HEK293 (cell line): ENCODE measurements at regions not wholly inside any gene's neighbourhood (a gene's known extent, or its start where the extent isn't known, plus 50 kb on each side); places are given as distances from the start of the nearest gene placed in this dataset.

Source experiments
- CTCF ChIA-PET: fragments of 350-600 bp; formaldehyde crosslinking; extraction: SDS; loops from one replicate; lab custom pipeline; 2021; ENCODE audit warnings: antibody characterized with exemption; lab: Yijun Ruan, JAX
- POLR2A ChIA-PET: fragments of 300-600 bp; formaldehyde crosslinking; extraction: SDS; loops from one replicate; lab custom pipeline; 2020; ENCODE audit warnings: antibody characterized with exemption, inconsistent platforms; lab: Yijun Ruan, JAX
- H3K27ac ChIP-seq: fragments of 200-500 bp; sonication (Bioruptor generic); 2 replicates; pipeline ENCODE4 v1.5.1; 2014; ENCODE audit warnings: low read depth, low read length, control low read depth, inconsistent platforms; ENCODE audit errors: extremely low read depth
- H3K36me3 ChIP-seq, 2 experiments: fragments of 200-500 bp in 1 of 2; sonication (Bioruptor generic) in 1 of 2; 1 replicate in 1 of 2; 2 replicates in 1 of 2; pipeline ENCODE4 v1.5.1; 2014 to 2017; ENCODE audit warnings: inconsistent platforms in 2 of 2, low read length in 2 of 2; ENCODE audit not compliant: control insufficient read depth in 2 of 2, insufficient read depth in 1 of 2
- H3K4me1 ChIP-seq: fragments of 200-500 bp; sonication (Bioruptor generic); 2 replicates; pipeline ENCODE4 v1.5.1; 2014; ENCODE audit warnings: mild to moderate bottlenecking, low read length, inconsistent platforms; ENCODE audit not compliant: control insufficient read depth, insufficient read depth
- H3K4me3 ChIP-seq: 2 replicates; pipeline ENCODE4 v1.5.1; 2011; ENCODE audit warnings: low read depth, mild to moderate bottlenecking, control low read depth, low read length, moderate library complexity
- H3K9me3 ChIP-seq: fragments of 200-500 bp; sonication (Bioruptor generic); 2 replicates; pipeline ENCODE4 v1.5.1; 2014; ENCODE audit warnings: low read depth, low read length, inconsistent platforms; ENCODE audit not compliant: control insufficient read depth, insufficient read depth
- HOXA7 ChIP-seq: sonication (generic); formaldehyde crosslinking; IDR thresholded peaks from 2 replicates; pipeline ENCODE4 v1.8.1; 2022; ENCODE audit warnings: missing genetic modification reagents, borderline replicate concordance
- HOXD13 ChIP-seq: sonication (generic); formaldehyde crosslinking; IDR thresholded peaks from 2 replicates; pipeline ENCODE4 v1.8.0; 2022; ENCODE audit warnings: missing genetic modification reagents, borderline replicate concordance
- KLF7 ChIP-seq: fragments of 450-650 bp; formaldehyde crosslinking; IDR thresholded peaks from 2 replicates; pipeline ENCODE4 v1.5.1; 2016; ENCODE audit warnings: missing biosample characterization, missing genetic modification characterization, borderline replicate concordance
- ZBTB8A ChIP-seq: fragments of 450-650 bp; formaldehyde crosslinking; IDR thresholded peaks from 2 replicates; pipeline ENCODE4 v1.5.1; 2016; ENCODE audit warnings: missing biosample characterization, missing genetic modification characterization
- ZFHX2 ChIP-seq: fragments of 450-650 bp; formaldehyde crosslinking; conservative IDR thresholded peaks from 2 replicates; pipeline ENCODE4 v1.5.1; 2016; ENCODE audit warnings: missing biosample characterization, missing genetic modification characterization
- ZIC2 ChIP-seq: fragments of 450-650 bp; formaldehyde crosslinking; IDR thresholded peaks from 2 replicates; pipeline ENCODE4 v1.5.1; 2016; ENCODE audit warnings: missing biosample characterization, missing genetic modification characterization
- ZNF133 ChIP-seq: fragments of 450-650 bp; formaldehyde crosslinking; IDR thresholded peaks from 2 replicates; pipeline ENCODE4 v1.5.1; 2016; ENCODE audit warnings: missing biosample characterization, missing genetic modification characterization
- ZNF138 ChIP-seq: fragments of 450-650 bp; formaldehyde crosslinking; IDR thresholded peaks from 2 replicates; pipeline ENCODE4 v1.5.1; 2016; ENCODE audit warnings: missing biosample characterization, missing genetic modification characterization, borderline replicate concordance
- ZNF155 ChIP-seq: fragments of 450-650 bp; formaldehyde crosslinking; IDR thresholded peaks from 2 replicates; pipeline ENCODE4 v1.5.1; 2016; ENCODE audit warnings: missing biosample characterization, missing genetic modification characterization
- ZNF16 ChIP-seq: fragments of 450-650 bp; formaldehyde crosslinking; IDR thresholded peaks from 2 replicates; pipeline ENCODE4 v1.5.1; 2016; ENCODE audit warnings: low read depth, missing biosample characterization, missing genetic modification characterization
- ZNF19 ChIP-seq: fragments of 450-650 bp; formaldehyde crosslinking; IDR thresholded peaks from 2 replicates; pipeline ENCODE4; 2016; ENCODE audit warnings: missing biosample characterization, missing genetic modification characterization, low read depth
- ZNF274 ChIP-seq, 2 experiments: fragments of 200-500 bp in 1 of 2; fragments of 450-650 bp in 1 of 2; sonication (Bioruptor generic) in 1 of 2; formaldehyde crosslinking in 1 of 2; IDR thresholded peaks; 2 replicates each; pipeline versions ENCODE4 v1.5.1 to v1.6.1; 2014 to 2016; ENCODE audit warnings: borderline replicate concordance in 1 of 2, inconsistent platforms in 1 of 2, low read length in 1 of 2, missing biosample characterization in 1 of 2, missing genetic modification characterization in 1 of 2
- ZNF37A ChIP-seq: fragments of 450-650 bp; IDR thresholded peaks from 2 replicates; pipeline ENCODE4 v1.5.1; 2018; ENCODE audit warnings: missing biosample characterization, missing genetic modification characterization
- ZNF555 ChIP-seq: fragments of 450-650 bp; formaldehyde crosslinking; conservative IDR thresholded peaks from 2 replicates; pipeline ENCODE4 v1.5.1; 2017; ENCODE audit warnings: missing biosample characterization, mild to moderate bottlenecking, missing genetic modification characterization, inconsistent platforms
- ZNF571 ChIP-seq: fragments of 450-650 bp; formaldehyde crosslinking; IDR thresholded peaks from 2 replicates; pipeline ENCODE4 v1.5.0; 2017; ENCODE audit warnings: missing biosample characterization, missing genetic modification characterization
- ZNF660 ChIP-seq: fragments of 450-650 bp; IDR thresholded peaks from 2 replicates; pipeline ENCODE4 v1.5.1; 2018; ENCODE audit warnings: missing biosample characterization, mild to moderate bottlenecking, missing genetic modification characterization
- ZNF670 ChIP-seq: fragments of 450-650 bp; formaldehyde crosslinking; IDR thresholded peaks from 2 replicates; pipeline ENCODE4 v1.5.1; 2016; ENCODE audit warnings: missing biosample characterization, missing genetic modification characterization, low read depth
- ZNF777 ChIP-seq: fragments of 450-650 bp; formaldehyde crosslinking; IDR thresholded peaks from 2 replicates; pipeline ENCODE4 v1.5.1; 2017; ENCODE audit warnings: missing biosample characterization, missing genetic modification characterization, borderline replicate concordance
- ZXDB ChIP-seq: fragments of 450-650 bp; formaldehyde crosslinking; IDR thresholded peaks from 2 replicates; pipeline ENCODE4 v1.5.1; 2016; ENCODE audit warnings: missing biosample characterization, missing genetic modification characterization
- TF ChIP-seq, protein P1 (sequence below): fragments of 450-650 bp; formaldehyde crosslinking; IDR thresholded peaks from 2 replicates; pipeline ENCODE4 v1.5.1; 2016; ENCODE audit warnings: missing biosample characterization, missing genetic modification characterization
- TF ChIP-seq, protein P2 (sequence below): fragments of 450-650 bp; formaldehyde crosslinking; IDR thresholded peaks from 2 replicates; pipeline ENCODE4 v1.5.1; 2016; ENCODE audit warnings: missing biosample characterization, missing genetic modification characterization
- TF ChIP-seq, protein P3 (sequence below): fragments of 450-650 bp; formaldehyde crosslinking; optimal IDR thresholded peaks from 2 replicates; pipeline ENCODE3; 2016; ENCODE audit warnings: missing biosample characterization, mild to moderate bottlenecking, missing genetic modification characterization
- TF ChIP-seq, protein P4 (sequence below): fragments of 450-650 bp; IDR thresholded peaks from 2 replicates; pipeline ENCODE4 v1.5.1; 2018; ENCODE audit warnings: missing biosample characterization, missing genetic modification characterization

DNA sequence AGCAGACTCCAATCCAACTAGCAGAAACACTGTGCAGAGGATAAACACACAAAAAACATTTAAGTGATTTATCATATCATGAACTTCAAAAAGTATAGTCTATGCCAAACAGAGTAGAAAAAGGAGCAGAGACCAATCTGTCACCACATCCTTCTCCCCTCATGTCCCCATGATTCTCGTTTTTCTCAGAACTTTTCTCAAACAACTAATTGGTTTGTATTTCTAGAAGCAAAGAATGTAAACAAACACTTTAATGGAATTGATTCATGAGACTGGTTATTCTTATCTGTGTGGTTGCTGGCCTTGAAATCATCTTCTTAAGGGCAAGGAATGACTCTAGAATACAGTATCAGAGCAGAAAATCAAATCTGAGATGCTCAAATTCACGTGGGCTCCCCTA, 294.2 kb upstream of the THBS1 start (continued):
- TF ChIP-seq KLF7 (no peak), ZNF777 (no peak), ZNF670 (tag by site-specific recombination) (no peak), ZXDB (tag by site-specific recombination) (no peak), ZIC2 (tag by site-specific recombination) (no peak)

DNA sequence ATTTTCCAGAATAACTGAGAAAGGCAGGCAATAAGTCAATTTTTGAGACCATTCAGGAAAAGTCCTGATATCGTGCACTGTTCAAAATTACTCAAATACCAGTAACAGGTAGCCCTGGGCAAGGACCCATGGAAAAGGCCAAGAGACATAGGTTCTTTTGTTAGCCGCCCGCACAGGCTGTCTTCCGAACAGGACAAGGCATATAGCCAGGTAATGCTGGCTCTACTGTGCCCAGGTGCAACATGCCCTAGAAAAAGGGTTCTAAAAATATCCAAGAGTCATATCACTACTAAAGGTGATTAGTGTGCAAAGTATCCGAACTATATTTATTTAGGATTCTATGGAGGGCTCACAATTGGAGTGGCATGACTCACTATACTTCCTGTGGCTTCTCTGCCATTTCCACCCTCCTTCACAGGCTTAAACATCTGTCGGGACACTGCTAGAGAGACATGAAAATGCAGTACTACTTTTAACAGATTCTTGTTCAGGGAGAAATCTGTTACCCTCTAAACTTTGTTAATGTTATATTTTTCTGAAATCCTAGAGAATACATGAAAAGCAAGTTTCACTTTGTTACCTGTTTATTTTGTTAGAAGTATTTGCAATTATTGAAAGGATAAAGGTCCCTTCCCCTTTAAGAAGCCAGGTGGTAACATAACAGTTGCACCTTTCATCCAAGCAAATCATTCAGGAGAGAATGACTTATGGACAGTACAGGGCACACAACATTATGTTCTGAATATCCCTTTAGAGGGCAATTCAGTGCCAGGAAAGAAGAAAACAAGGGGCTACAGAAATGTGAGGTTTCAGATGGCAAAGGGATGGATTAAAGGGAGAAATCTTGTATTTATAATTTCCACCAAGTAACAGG, 293.3 kb upstream of the THBS1 start:
- POLR2A ChIA-PET = no interaction called here
- CTCF ChIA-PET = no interaction called here

More for the DNA sequence above, 293.3 kb upstream of the THBS1 start:
- Histone ChIP-seq H3K36me3 (no peaks in the 10 kb centered on the region), H3K4me1 (no peaks in the 10 kb centered on the region), H3K9me3 (no peaks in the 10 kb centered on the region), H3K4me3 (no peak overlapping the region), H3K27ac (no peak overlapping the region)
- TF ChIP-seq ZBTB8A (tag by site-specific recombination) (no peak), ZNF274 (IDR thresholded peaks at IDR 0.05; ENCODE audit: low read length) (no peak), ZNF274 (tag by site-specific recombination; IDR thresholded peaks at IDR 0.05; ENCODE audit: borderline replicate concordance) (no peak), ZNF19 (tag by site-specific recombination) (no peak), ZNF16 (tag by site-specific recombination) (no peak), ZNF571 (tag by site-specific recombination) (no peak), HOXD13 (CRISPR knock-in tag) (no peak), ZNF555 (no peak), ZNF37A (tag by site-specific recombination) (no peak), ZNF660 (tag by site-specific recombination) (no peak), ZNF133 (tag by site-specific recombination) (no peak), ZNF155 (tag by site-specific recombination) (no peak), HOXA7 (CRISPR knock-in tag) (no peak), ZFHX2 (tag by site-specific recombination) (no peak), ZNF138 (tag by site-specific recombination) (no peak)
- TF ChIP-seq, protein P1, sequence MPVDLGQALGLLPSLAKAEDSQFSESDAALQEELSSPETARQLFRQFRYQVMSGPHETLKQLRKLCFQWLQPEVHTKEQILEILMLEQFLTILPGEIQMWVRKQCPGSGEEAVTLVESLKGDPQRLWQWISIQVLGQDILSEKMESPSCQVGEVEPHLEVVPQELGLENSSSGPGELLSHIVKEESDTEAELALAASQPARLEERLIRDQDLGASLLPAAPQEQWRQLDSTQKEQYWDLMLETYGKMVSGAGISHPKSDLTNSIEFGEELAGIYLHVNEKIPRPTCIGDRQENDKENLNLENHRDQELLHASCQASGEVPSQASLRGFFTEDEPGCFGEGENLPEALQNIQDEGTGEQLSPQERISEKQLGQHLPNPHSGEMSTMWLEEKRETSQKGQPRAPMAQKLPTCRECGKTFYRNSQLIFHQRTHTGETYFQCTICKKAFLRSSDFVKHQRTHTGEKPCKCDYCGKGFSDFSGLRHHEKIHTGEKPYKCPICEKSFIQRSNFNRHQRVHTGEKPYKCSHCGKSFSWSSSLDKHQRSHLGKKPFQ (tag by site-specific recombination) = no peak
- TF ChIP-seq, protein P2, sequence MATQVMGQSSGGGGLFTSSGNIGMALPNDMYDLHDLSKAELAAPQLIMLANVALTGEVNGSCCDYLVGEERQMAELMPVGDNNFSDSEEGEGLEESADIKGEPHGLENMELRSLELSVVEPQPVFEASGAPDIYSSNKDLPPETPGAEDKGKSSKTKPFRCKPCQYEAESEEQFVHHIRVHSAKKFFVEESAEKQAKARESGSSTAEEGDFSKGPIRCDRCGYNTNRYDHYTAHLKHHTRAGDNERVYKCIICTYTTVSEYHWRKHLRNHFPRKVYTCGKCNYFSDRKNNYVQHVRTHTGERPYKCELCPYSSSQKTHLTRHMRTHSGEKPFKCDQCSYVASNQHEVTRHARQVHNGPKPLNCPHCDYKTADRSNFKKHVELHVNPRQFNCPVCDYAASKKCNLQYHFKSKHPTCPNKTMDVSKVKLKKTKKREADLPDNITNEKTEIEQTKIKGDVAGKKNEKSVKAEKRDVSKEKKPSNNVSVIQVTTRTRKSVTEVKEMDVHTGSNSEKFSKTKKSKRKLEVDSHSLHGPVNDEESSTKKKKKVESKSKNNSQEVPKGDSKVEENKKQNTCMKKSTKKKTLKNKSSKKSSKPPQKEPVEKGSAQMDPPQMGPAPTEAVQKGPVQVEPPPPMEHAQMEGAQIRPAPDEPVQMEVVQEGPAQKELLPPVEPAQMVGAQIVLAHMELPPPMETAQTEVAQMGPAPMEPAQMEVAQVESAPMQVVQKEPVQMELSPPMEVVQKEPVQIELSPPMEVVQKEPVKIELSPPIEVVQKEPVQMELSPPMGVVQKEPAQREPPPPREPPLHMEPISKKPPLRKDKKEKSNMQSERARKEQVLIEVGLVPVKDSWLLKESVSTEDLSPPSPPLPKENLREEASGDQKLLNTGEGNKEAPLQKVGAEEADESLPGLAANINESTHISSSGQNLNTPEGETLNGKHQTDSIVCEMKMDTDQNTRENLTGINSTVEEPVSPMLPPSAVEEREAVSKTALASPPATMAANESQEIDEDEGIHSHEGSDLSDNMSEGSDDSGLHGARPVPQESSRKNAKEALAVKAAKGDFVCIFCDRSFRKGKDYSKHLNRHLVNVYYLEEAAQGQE (tag by site-specific recombination) = no peak
- TF ChIP-seq, protein P3, sequence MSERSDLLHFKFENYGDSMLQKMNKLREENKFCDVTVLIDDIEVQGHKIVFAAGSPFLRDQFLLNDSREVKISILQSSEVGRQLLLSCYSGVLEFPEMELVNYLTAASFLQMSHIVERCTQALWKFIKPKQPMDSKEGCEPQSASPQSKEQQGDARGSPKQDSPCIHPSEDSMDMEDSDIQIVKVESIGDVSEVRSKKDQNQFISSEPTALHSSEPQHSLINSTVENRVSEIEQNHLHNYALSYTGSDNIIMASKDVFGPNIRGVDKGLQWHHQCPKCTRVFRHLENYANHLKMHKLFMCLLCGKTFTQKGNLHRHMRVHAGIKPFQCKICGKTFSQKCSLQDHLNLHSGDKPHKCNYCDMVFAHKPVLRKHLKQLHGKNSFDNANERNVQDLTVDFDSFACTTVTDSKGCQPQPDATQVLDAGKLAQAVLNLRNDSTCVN (tag by site-specific recombination) = no peak
- TF ChIP-seq, protein P4, sequence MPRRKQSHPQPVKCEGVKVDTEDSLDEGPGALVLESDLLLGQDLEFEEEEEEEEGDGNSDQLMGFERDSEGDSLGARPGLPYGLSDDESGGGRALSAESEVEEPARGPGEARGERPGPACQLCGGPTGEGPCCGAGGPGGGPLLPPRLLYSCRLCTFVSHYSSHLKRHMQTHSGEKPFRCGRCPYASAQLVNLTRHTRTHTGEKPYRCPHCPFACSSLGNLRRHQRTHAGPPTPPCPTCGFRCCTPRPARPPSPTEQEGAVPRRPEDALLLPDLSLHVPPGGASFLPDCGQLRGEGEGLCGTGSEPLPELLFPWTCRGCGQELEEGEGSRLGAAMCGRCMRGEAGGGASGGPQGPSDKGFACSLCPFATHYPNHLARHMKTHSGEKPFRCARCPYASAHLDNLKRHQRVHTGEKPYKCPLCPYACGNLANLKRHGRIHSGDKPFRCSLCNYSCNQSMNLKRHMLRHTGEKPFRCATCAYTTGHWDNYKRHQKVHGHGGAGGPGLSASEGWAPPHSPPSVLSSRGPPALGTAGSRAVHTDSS (tag by site-specific recombination) = no peak
